HG03457 (cell line): ENCODE measurements at regions not wholly inside any gene's neighbourhood (a gene's known extent, or its start where the extent isn't known, plus 50 kb on each side); places are given as distances from the start of the nearest gene placed in this dataset.
"Not testable (repeated sequence)": the region's sequence is repeated elsewhere in the genome, so short reads cannot be mapped to it uniquely, and the experiment has no call there.

Source experiments
- ATAC-seq: cut with Tn5 transposase; IDR thresholded peaks from one replicate; pipeline ENCODE4 v1.9.1; 2021; ENCODE audit warnings: moderate number of reproducible peaks; ENCODE audit not compliant: unreplicated experiment

DNA sequence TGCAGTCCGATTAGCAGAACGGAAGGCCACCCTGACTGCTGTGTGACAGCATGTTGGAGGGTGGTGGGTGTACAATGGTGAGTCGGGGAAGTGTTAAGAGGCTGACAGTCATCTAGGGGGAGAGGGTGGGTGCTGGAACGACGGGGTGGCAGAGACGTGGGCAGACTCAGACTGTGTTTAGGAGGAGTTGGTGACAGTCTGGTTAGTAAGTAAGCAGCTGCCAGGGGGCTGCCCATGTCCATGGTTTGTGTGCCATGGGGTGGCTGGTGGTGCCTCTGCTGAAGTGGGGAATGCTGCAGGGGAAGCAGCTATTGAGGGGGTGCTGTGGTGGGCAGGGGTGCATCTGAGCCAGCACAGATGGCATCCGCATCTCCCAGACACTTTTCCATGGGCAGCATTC is 51.3 kb upstream of the BOD1 start:
- no peak for ATAC-seq

DNA sequence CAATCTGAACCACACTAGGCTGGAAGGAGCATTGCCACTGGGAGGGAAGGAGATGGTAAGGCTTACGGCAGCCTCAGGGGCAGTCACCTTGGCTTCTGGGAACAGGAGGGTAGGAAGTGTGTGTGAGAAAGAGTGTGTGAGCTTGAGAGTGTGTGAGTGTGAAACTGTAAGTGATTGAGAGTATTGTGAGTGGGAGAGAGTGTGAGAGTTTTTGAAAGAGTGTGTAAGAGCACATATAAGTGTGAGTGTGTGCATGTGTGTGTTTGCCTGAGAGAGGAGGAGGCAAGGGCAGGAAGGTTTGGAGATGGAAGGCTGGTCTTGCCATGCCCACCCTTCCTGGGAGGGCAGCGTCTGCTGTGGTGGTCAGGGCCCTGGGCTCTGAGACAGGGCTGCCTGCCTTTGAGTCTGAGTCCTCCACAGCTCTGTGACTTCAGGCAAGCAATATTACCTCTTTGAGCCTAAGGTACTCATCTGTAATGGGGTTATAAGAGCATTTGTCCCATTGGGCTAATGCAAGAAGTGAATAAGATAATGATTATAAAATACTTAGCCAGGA is 51.9 kb upstream of the BOD1 start:
- ATAC-seq = no peak

DNA sequence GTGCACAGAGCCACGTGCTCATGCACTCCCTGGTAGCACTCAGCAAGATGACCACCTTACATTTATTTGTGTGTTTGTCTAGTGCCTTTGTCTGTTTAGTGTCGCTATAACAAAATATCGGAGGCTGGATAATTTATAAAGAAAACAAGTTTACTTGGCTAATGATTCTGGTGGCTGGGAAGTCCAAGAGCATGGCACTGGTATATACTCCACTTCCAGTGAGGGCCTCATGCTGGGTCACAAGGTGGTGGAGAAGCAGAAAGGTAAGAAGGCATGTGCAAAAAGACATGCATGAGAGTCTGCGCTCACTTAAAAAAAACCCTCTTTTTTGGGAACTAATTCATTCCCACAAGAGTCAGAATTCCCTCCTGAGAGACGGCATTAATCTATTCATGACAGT is 52.5 kb upstream of the BOD1 start:
- no peak for ATAC-seq

DNA sequence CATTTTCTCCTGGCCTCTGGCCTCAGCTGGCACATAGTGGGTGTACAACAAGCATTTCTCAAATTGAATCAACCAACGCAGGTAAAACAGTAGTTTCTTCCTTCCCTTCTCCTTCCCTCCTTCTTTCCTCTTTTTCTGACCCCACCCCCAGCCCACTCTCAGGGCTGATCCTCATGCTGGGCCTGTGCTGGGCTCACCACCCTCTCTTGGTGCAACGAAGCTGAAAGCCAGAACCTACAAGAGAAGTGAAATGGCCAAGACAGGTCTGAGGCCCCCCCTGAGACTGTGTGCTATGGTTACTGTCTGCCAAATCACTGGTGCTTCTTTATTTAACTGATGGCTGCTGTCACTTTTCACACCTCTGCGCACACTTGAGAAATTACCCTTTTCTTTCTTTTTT is 53.0 kb upstream of the BOD1 start:
- ATAC-seq = no peak

DNA sequence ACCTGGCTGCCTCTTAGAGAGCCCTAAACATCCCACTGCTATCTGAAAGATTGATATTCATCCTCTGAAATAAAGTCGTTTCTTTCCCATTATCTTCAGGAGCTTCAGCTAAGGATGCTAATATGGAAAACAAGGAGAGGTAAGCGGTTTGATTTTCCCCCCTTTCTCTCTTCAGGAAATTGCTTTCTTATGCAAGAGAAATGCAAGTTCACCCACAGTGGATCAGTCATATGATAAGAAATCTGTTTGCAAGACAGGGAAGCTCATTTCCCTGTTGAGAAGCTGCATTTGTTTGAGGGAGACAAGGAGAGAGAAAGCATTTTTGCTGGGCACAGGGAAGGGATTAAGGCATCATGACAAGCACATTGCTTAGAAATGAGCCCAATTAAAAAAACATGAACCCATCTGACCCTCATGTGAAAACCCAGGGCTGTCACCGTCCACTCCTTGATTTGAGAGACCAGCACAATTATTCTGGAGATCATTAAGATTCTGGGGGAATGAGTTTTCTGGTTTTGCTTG is 53.7 kb upstream of the BOD1 start:
- no peak for ATAC-seq

DNA sequence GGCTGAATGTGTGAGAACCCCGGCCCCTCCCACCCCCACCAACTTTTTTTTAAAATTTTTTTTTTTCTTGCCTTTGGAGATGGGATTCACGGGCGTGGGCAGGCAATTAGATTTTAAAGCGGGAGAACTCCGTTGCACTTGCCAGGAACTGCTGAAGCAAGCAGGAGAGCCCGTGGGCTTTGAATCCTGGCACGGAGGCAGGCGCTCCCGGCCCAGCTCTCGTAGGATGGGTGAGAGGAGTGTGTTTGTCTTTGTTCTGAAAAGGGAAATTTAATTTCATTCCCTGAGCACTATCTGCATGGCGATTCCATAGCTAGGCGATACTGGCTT is 54.3 kb upstream of the BOD1 start:
- ATAC-seq = no peak

DNA sequence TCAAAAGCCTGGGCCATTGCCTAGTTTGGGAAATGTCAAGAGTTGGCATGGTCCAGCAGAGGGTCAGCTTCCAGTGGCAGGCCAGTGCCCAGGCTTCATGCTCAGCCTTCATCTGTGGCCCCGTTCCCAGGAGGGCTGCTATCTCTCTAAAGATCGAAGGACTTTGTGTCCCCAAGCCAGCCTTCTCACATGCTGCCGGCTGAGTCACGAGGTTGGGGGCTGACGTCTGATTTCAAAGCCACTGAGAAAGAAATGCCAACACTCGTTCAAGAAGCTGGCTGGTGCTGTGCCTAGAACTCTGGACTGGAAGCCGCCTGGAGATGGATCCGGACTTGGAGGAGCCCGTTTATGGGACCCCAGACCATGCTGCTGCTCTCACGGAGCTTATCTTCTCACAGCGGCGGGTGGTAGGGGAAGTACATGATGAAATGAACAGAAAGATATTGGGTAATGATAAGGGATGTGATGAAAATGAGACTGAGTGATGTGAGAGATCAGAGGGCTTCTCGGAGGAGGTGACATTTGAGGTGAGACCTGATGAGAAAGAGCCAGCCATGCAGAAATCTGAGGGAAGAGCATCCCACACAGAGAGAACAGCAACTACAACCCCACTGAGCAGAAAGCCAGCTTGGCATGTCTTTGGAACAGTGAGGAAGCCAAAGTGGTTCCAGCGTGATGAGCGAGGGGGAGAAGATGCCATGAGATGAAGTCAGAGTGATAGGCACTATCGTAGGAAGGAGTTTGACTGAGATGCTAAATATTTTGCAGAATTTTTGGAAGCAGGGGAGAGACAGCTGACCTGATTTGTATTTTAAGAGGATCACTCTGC is 54.9 kb upstream of the BOD1 start:
- no peak for ATAC-seq

DNA sequence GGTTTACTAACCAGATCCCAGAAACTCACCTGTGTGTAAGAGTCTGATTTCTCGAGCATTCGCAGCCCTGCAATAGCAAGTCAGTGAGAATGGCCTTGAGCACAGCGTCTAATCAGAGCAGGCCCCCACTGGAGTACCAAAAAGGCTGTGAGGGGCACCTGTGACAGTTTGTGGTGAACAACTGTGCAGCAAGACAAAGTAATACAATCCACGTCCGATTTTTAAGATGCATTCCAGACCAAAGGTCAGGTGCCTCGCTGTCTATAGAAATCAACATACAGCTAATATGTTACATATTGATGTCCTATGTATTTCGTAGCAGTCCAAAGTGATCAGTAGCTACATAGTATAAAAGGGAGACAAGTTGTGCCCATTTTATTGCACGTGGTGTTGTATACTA is 55.7 kb upstream of the BOD1 start:
- no peak for ATAC-seq

DNA sequence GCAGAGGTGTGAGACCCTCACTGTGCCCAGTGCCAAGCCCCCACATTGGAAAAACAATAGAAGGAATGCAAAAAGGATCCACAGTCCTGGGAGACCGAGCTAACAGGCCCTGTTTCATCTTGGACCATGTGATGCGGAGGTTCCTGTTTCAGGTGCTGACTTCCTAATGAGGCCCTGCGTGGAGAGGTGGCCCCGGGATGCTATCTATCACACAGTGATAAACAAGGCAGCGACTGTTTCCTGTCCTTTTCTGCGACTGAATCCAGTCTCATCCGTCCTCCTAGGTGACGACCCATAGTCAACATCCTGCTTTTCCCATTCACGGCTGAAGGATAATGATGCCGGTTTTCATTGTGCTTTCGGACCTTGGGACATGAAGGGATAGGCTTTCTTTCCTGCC is 56.4 kb upstream of the BOD1 start:
- no peak for ATAC-seq

DNA sequence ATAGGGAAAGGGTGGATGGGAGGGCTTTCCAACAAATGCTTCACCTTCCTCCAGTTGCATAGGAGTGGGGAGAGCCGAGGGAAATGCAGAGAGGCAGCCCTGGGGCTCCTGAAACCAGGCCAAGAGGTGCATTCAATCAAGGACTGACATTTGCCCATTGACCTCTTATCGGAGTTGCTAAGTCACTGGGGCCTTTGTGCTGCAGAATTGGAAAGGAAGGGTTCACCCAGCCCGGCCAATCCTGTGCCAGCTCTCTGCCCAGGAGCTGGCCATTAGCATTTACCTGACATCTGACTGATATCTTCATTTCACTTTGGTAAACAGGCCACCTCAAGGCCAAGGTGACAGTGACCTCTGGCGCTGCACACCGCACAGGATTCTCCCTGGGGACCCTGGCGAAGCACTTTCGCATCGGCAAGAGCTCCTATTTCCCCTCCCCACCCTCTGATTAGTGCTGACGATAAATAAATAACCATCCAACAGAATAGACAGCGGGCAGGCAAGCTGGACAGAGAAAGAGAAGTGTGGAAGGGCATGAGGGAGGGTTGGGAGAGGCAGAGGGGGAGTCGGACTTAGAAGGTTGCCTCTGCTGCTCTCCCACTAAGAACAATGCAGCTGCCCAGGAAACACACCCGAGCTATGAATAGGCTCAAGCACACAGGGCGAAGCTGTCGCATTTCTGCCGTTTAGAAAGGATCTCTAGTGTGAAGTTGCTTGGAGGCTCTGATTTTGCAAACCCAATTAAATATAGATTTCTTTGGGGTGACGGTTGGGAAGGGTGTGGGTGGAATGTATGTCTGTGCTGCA is 57.0 kb upstream of the BOD1 start:
- no peak for ATAC-seq

DNA sequence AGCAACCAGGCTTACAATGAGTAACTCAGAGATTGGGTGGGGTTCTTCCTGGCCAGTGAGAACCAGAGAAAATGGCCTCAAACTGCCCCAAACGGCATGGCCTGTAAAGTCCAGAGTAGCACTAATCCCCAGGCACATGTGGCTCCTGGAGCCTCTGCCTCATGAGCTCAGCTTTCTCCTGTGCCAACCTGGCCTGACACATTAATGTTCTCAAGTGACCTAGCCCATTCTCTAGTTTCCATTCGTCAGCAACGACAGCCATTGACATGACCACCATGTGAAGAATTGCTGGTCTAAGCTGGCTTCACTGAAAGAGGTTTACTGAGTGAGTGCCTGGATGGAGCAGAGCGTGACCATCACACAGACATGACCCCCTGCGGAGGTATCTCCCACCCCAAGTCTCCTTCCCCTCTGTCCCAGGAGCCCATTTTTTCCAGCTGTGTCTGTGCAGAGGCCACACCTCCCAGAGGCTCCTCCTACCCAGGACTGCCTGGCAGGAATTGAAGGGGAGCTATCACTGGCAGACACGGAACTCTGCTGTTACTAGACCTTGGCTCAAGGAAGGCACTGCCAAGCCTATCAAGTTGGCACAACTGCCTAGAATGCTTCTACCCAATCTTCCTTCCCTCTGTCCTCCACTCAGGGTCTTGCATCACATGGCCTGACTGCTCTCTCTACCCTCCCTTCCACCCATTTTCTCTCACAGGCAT is 59.0 kb upstream of the BOD1 start:
- ATAC-seq = no peak

DNA sequence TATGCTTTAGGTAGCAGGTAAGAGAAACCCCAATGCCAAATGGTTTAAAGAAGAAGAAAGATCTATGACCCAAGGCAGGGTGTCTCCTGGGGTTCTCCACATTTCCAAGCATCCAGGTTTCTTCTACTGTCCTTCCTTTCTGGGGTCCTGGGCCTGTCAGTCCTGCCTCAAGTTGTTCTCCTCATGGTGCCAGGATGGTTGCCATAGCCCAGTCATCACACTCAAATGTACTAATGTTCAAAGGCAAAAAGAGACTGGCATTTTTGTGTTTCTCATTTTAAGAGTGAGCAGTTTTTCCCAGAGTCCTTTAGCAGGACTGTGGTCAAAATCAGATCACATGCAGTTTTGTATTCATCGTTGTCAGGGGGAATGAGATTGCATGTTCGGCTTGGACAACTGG is 59.9 kb upstream of the BOD1 start:
- no peak for ATAC-seq

DNA sequence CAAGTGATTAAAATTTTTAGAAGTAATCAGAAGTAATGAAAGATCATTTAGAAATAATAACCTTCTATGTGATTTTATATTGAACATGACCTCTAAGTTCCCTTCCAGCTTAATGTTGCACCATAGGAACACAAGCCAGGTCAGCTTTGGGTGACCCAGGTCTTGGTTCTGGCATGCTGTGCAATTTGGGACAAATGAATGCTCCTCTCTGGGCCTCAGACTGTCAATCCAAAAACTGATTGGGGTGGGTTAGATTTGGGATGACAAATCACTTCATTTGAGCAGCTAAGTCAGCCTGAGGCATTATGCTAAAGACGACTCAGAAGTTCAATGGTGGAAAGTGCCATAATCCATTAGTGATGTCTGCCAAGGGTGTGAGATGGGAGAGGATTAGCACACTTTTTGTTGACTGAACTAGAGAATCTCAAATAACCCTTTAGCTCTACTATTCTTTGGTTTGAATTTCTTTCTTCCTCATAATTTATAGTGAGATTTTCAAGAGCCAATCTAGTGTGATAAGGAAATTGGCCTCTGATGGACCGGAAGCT is 60.7 kb upstream of the BOD1 start:
- ATAC-seq = no peak

DNA sequence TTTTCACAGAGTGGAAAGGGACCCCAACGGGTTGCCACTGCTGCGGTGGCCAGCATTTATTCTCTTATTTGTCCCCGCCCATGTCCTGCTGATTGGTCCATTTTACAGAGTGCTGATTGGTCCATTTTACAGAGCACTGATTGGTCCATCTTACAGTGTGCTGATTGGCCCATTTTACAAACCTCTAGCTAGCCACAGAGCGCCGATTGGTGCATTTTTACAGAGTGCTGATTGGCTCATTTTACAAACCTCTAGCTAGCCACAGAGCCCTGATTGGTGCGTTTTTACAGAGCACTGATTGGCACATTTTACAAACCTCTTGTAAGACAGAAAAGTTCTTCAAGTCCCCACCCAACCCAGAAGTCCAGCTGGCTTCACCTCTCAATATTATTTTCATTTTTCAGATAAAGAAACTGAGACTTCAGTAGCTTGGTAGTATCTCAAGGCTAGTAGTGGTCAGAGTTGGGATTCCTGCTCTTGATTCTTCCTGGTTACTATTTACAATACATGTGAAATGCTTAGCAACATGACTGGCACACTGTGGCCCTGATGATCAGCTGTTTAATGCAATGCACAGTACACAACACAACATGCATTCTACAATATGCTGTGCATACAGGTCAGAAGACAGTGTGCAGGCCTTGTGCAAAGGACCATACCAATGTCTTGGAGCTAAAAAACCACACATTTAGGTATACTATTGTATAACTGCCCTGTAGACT is 63.6 kb upstream of the BOD1 start:
- ATAC-seq = no peak

DNA sequence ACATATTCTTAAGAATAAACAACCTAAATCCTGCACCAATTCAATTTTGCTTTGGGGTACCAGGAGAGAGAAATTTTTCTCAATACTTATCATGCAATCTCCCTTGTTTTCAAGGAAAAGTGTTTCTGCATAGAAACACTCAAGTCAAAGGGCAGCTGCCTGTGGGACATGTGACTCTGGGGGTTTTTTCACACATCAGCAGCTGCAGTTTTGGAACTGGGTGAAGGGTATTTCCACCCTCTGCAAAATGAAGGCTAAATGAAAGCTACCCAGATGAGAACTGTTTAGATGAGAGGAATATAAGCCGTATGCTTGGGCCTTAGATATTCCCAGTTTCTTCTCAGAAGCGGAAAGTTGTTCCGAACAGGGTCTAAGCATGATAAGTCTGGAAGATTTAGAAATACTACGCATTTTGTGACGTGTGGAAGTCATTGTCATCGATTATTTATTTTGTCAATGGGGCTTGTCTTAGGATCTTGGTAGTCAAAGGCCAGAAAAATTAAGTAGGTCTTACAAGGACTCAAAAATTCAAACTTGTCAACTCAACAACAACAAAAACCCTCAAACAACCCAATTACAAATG is 64.3 kb upstream of the BOD1 start:
- ATAC-seq = no peak

DNA sequence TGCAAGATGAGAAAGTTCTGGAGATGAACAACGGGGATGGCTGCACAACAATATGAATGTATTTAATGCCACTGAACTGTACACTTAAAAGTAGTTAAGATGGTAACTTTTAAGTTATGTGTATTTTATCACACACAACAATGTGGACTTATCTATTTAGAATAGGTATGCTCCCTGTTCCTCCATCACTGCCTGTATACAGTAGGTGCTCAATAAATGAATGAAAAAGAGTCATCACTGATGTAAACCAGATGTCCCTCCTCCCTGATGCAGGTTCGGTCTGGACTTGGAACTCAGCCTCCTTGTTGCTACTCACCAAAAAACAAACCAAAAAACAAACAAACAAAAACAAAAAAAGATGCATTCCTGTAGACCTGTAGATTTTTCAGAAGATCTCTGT is 65.9 kb upstream of the BOD1 start:
- no peak for ATAC-seq

DNA sequence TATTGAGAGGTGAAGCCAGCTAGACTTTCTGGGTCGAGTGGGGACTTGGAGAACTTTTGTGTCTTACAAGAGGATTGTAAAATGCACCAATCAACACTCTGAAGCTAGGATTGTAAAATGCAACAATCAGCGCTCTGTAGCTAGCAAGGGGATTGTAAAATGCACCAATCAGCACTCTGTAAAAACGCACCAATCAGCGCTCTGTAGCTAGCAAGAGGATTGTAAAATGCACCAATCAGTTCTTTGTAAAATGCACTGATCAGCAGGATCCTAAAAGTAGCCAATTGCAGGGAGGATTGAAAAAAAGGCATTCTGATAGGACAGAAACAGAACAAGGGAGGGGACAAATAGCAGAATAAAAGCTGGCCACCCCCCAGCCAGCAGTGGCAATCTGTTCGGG is 68.1 kb upstream of the BOD1 start:
- ATAC-seq = not testable (repeated sequence)

DNA sequence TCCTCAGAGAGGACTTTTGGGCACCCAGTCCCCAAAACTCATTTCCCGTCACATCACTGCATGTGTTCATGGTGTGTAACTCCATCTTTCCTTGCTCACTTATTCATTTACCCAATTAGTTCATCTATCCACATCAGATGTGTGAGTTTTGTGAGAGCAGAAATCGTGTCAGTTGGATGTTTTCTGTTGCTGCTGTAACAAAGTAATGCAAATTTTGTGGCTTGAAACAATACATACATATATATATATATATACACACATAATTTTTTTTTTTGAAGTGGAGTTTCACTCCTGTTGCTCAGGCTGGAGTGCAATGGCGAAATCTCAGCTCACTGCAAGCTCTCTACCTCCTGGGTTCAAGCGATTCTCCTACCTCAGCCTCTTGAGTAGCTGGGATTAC is 70.5 kb upstream of the BOD1 start:
- no peak for ATAC-seq

DNA sequence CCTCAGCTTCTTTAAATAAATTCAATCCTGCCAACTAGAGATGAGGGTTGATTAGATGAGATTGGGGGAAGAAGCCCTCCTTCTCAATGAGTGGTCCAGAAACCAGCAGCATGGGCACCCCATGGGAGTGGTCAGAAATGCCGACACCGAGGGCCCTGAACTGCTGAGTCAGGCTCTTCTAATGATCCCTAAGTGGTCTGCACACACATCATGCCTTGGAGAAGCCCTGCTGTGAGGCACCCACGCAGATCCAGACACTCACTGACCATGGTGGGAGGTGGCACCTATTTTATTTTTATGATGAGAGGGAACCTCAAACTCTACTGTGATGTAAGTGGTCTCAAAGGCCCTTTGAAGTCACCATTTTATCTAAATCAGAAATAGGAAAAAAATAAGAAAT is 72.3 kb upstream of the BOD1 start:
- no peak for ATAC-seq

DNA sequence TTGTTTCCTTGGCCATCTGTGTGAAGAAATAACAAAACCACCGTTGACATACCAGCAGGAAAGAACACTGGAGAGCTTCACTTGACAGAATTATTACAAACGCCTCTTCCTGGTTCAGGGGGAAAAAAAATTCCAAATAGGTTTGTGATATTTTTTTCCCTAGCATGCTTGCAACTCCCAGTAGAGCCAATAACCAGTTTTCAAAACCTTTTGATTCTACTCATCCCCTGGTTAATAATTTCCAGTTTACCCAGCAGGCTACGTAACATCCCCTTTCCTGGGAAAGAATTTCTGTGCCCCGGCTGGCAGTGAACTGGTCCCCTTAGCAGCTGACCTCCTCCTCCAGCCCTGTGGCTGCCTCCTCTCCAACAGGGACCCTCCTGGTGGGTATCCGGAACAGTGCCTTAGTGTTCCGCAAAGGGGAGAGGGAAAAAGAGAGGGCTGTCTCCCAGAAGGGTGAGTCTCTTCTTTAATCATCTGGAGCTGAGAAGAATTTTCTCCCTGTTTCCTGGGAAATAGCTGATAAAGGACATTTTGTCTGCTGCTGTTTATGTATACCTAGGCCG is 72.8 kb upstream of the BOD1 start:
- no peak for ATAC-seq
